T1000 (cell line): ENCODE measurements at regions not wholly inside any gene's neighbourhood (a gene's known extent, or its start where the extent isn't known, plus 50 kb on each side); places are given as distances from the start of the nearest gene placed in this dataset.
"Not testable (repeated sequence)": the region's sequence is repeated elsewhere in the genome, so short reads cannot be mapped to it uniquely, and the experiment has no call there.

Source experiments
- DNase-seq: peaks from one replicate; lab custom pipeline; 2025; ENCODE audit warnings: mixed read lengths; lab: John Stamatoyannopoulos, UW

DNA sequence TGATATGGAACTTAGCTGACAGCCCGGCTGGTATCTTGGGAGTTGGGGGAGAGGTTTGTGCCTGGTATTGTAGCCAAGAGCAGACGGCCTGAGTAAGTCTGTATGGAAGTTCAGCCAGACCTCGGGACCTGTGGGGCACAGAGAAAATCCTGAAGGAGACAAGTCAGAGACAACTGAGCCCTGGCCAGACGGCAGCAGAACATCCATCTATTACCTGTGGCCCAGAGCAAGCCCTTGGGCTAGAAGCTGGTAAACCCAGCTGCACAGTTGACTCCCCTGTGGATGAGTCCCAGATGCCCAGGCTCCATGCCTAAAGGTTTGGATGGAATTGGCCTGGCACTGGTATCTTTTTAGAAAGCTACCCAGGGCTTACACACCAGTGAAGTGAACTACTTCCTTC, 70.4 kb upstream of the DLG1 start:
- no peak for DNase-seq

DNA sequence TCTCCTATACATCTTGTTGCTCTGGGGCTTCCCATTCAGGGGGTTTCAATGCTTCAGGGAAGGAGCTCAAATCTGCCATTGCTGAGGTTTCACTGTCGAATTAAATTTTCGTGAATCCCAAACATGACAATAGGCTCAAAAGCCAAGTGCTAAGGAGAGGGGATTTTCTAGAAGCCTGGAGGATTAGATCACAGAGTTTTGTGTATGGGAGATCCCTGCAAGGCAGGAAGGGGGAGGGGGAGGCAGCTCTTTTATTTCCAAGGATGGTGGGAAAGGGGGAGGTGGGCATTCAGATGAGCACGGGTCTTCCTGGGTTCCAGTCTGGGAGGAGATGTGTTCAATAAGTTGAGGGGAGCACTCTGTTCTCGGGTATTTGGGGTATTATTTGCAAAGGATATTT, 69.9 kb upstream of the DLG1 start:
- no peak for DNase-seq

DNA sequence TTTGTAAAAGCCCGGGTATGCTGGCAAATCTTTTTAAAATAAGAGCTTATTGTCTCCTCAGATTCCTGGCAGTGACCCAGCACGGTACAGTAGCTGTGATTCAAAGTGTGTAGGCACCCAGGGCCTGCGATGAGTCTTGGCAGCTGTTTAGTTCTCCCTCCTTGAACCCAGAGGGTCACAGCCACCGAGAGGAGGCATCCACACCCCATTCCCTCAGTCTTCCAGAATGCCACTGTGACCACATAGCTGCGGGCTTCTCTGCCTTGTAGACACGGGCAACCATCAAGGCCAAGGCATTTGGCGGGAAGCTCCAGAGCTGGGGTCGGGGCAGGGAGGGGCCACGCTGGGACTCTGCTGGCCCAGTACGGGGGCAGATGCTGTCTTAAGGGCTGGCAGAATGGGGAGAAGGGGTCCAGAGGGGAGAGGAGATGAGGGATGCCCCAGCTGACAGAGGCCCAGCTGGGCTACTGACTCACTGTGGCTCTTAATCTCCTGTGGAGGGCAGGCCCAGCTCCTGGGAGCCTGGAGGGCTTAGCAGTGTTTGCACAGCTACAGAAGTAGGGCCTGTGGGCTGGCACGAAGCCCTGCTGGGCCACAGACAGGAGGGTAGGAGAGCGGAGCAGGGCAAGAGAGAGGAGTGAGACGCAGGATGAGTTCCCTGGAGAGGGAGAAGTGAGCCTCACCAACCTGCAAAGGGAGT, 68.8 kb upstream of the DLG1 start:
- DNase-seq, result peak; percentile 77

DNA sequence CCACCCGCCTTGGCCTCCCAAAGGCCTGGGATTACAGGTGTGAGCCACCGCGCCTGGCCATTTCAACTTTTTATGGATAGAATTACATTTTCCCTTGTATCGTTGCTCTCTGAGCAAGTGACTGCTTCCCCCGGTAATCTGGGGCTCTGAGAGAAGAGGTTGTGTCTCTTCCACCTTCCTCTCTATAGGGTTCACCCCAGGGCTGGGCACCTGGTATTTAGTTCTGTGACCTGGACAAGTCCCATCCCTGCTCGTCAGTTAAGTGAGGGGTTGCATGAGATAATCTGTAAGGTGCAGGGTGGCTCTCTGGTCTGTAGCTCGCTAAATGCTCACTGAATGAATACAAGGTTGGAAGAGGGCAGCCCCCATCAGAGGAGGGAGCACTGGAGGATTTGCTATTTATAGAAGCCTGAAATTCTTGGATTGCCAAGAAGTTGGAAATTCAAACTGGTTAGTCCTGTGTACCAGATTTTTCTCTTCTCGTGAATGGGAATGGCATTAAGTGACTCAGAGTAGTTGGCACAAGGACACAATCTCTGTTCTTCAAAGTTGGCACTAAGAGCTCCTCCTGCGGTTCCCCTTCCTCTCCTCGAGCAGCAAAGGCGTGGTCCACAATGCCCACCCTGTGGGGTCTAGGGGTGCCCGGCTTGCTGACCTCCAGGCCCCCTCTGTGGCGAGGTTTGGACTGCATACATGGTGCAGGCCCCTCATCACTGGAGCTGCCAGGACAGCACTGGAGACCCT, 68.1 kb upstream of the DLG1 start:
- DNase-seq, result peak; percentile 39

DNA sequence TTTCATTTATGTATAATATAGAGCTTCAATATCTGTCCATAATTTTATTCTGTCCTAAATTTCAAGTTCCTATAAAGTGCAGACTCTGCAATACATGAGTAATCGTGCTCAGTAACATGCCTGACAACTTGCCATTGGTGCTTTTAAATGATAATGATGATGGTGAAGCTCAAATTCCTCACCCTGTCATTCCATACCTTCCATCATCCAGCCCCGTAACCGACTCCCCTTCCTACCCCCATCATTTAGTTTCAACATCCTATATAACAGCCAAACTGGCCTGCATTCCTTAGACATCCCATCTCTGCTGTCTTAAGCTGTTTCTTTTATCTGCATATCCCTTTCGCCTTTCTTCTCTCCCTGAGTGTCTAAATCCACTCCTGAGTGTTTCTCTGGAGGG, 67.2 kb upstream of the DLG1 start:
- DNase-seq, result no peak

DNA sequence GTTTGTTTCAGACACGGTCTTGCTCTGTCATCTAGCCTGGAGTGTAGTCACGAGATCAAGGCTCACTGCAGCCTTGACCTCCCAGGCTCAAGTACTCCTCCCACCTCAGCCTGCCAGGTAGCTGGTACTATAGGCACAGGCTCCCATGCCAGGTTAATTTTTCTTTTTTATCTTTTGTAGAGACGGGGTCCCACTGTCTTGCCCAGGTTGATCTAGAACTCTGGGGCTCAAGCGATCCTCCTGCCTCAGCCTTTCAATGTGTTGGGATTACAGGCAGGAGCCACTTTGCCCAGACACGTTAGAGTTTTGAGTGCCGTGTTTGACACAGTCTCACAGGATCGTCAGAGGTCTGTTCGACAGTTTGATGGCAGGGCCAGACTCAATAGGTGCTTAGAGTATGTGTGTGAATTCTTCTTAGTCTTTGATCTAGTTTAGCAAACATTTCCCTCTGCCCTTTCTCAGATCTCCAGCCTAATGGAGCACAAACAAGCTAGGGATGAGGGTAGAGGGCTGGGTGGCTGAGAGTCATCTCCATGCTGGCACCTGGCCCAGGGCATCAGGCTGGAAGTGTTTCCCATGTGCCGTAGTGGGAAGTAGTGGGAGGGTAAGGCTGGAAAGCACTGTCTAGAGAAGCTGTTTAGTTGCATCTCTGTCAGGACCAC, 66.1 kb upstream of the DLG1 start:
- DNase-seq, result no peak

DNA sequence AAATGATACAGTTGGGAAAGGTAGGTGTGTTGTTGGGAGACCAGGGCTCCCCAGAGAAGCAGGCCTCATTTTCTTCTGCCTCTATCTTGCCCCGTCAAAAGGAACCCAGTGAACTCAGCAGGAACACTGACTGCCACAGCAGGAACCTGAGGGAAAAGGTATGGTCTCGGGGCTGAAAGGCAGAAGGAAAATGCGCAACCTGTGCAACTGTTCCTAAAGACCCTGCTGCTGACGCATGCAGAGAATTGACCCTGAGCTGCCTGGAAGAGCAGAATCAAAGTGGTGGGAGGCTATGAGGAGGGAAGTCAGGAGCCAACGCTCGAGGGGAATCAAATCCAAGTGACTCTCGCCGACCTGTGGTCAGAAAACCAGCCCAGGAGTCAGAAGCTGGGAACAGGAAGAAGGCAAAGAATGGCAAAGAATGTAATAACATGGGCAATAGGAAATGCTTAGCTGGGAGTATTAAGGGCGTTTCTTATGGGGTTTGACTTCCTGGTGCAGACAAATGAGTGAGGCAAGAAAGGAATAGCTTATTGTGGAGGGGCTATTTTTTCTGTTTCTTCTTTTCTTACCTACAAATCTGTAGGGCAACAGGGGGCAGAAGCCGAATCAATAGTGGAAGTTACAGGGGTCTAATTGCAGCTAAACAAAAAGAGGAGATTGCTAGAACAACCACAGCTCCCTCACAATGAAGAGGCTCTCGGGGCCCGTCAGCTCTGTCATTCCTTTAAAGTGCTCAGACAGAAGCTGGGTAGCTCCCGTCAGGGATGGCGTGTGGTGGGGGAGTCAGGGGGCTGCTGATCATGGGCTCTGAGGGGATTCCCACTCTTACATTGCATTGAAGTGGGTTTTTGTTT, 65.4 kb upstream of the DLG1 start:
- DNase-seq, result no peak

DNA sequence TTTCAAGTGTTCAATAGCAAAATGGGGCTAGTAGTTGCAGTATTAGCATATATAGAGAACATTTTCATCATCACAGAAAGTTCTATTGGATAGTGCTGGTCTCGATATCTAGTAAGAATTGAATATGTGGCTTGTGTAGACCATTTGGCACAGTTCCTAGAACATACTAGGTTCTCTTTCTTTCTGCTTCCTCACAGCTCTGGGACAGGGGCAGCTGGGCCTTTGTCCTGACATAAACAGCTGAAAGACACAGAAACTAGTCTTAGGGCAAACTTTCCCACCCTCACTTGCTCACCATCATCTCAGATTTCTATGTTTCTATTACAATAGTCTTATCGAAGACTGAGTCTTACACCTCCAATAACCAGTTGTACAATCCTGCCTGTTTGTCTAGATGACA, 63.7 kb upstream of the DLG1 start:
- DNase-seq, result no peak

DNA sequence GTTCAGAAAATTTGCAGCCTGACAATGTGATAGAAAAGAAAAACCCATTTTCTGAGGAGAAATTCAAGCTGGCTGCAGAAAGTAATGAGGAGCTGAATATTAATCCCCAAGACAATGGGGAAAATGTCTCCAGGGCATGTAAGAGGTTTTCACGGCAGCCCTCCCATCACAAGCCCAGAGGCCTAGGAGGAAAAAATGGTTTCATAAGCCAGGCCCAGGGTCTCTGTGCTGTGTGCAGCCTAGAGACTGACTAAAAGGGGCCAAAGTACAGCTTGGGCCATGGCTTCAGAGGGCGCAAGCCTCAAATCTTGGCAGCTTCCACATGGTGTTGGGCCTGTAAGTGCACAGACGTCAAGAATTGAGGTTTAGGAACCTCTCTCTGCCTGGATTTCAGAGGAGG, 61.7 kb upstream of the DLG1 start:
- not testable (repeated sequence) for DNase-seq

DNA sequence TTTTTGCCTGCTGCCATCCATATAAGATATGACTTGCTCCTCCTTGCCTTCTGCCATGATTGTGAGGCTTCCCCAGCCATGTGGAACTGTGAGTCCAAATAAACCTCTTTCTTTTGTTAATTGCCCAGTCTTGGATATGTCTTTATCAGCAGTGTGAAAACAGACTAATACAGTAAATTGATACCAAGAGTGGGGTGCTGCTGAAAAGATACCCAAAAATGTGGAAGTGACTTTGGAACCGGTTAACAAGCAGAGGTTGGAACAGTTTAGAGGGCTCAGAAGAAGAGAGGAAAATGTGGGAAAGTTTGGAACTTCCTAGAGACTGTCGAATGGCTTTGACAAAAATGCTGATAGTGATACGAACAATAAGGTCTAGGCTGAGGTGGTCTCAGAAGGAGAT, 61.1 kb upstream of the DLG1 start:
- DNase-seq, result not testable (repeated sequence)

DNA sequence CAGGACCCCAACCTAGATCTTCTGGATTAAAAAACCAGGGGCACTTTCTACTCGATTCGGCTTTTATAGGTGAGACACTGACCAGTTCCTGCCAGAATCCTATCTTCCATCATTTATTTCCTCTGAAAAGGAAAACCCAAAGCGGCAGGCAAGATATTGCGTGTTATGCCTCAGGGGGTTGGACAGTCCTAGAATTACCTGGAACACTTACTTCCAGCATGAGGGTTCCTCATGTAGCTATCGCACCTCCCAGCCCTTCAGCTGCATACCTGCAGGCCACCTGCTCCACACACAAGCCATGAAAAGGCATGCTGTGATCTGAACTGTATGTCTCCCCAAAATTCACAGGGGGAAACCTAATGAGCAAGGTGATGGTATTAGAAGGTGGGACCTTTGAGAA, 58.3 kb upstream of the DLG1 start:
- no peak for DNase-seq

DNA sequence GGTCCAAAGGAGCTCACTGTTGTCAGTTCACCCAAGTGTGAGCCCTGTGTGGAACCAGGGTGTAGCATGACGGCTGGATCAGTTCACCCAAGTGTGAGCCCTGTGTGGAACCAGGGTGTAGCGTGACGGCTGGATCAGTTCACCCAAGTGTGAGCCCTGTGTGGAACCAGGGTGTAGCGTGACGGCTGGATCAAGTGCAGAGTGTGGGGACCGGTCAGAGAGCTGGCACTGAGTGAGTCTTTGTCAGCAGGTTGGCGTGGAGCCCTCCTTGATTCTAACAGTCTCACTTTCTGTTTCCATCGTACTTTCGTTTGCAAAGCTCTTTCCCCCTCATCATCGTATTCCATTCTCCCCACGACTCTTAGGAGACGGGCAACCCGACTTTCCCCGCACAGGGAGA, 57.9 kb upstream of the DLG1 start:
- no peak for DNase-seq

DNA sequence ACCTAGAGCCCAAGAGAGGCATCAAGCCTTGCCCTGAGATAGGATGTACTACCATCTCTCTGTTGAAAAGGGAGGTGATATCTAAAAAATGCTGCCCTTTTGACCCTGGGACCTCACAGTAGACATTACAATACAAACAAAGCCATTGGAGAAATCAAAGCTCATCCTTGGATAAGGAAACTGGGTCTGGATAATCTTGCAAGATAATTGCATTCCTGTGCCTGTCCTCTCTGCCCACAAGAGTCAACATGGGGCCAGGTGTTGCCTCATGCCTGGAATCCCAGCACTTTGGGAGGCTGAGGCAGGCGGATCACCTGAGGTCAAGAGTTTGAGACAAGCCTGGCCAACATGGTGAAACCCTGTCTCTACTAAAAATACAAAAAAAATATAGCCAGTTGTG, 57.3 kb upstream of the DLG1 start:
- no peak for DNase-seq

DNA sequence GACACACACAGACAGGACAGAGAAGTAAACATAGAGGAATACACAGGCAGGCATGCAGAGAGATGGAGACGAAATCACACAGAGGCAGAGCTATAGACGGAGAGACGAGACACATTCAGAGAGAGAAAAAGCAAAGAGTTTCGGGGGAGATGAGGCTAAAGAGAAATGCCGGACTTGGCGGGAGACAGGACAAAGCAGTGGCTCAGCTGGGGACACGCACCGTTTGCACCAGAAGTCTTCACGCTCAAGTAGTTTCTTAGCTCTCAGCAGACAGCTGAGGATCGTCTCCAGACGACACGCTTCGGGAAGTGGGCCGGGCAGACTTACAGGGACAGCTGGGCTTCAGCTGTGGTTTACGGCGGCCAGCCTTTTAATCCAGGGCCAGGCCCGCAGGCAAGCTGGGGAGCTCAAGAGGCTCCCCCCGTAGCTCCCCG, 56.2 kb upstream of the DLG1 start:
- DNase-seq, result no peak

DNA sequence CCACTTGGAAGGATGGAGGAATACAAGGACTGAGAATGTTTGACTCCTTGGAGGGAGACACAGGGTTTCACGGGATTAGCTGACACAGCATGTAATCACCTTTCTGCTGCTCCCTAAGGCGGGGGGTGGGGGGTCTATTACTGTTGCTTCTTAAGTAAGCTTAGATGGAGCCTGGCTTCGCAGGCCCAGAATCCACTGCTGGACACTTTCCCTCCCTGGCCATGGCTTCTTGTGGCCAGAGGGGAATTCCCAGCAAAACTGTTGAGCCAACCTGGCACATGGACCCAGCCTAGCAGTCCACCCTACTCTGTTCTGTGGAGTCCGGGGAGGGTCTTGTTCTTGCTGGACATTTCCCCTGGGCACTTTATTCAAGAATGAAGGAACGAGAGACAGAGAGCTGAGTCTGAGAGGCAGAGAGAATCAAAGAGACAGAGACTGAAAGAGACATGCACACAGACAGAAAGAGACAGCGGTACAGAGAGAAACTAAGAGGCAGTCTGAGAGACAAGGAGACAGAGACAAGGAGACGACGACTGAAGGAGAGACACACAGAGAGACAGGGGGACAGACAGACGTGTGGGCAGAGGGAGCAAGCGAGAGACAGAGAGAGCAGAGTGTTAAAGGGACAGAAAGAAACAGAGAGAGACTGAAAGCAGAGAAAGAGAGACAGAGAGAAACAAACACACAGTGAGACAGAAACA, 55.6 kb upstream of the DLG1 start:
- no peak for DNase-seq

DNA sequence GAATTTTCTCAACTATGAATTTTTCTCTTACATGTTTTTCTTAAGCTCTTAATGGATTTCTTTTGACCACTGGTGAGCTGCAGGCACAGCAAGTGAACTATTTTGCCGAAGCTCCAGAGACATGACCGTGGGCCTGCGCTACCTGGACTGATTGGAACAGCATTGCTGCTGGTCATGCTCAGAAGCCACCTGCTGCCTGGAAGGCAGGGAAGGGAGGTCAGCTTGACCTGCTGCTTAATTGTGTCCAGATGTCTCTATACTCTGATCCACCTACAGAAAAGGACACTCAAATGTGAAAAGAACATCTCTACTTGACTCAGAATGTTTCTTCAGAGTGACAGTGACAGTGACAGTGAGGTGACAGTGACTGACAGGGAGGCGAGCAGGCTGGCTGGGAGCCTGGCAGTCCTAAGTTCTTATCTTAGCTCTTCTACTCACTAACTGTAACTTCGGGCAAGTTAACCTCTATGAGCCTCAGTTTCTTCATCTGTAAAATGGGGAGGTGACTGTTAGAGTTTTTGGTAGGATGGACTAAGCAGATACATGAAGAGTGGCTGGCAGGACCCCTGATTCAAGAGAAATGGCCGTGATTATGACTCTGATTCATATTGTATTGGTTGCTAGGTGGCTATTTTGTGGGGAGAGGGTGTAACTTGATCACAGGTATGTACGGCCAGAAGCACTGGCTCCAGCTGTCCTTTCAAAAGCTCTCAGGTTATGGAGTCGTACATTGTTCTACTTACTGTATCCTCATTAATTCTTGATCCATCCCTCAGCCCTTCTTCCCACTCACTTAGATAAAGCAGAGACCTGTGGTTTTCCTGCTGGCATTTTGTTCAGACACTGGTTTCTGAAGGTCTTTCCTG, 54.8 kb upstream of the DLG1 start:
- no peak for DNase-seq

DNA sequence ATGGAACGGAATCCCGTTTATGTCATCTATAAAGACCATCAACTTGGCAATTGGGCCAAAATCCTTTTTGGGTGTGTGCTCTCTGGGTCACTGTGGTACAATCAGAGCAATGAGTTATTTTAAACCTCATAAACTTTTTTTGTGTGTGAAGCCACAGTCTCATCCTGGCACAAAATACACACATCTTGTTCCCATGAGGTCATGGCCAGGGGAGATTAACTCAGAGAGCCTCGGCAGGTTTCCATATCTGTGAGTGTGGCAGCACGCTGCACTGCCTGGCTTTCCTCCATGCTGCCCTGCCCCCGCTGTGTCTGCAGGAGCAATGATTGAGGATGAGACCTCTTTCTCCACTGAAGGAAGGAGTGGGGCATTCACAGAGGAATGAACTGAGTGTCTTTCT, 54.0 kb upstream of the DLG1 start:
- DNase-seq, result no peak

DNA sequence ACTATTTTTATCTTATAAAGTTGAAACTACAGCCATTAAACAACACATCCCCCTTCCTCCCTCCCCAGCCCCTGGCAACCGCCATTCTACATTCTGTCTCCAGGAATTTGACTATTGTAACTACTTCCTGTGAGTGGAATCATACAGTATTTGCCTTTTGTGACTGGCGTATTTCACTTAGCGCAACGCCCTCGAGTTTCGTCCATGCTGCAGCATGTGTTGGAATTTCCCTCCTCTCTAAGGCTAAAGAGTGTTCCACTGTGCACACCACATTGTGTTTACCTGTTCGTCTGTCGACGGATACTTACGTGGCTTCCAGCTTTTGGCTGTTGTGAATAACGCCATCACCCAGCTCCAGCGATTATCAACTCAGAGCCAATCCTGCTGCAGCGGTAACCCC, 52.0 kb upstream of the DLG1 start:
- no peak for DNase-seq

DNA sequence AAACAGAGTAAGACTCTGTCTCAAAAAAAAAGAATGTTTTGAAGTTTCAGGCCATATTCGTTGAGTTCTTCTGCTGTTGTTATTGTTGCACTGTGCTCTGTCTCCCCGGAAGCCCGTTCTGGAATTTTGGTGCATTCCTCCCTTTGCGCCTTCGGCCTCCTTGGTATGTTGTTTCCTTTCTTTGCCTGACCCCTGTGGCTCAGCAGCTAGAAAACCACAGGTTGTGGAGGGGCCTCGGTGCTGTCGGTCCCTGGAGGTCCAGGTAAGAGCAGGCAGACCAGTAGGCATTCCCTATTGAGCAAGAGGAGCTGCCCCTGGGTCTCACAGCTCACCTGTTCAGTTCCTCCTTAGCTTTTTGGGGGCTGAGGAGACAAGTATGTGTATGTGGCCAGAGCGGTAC, 51.0 kb upstream of the DLG1 start:
- no peak for DNase-seq
